ENCODE measurements at regions not wholly inside any gene's neighbourhood (a gene's known extent, or its start where the extent isn't known, plus 50 kb on each side); places are given as distances from the start of the nearest gene placed in this dataset.
"Not testable (repeated sequence)": the region's sequence is repeated elsewhere in the genome, so short reads cannot be mapped to it uniquely, and the experiment has no call there.

- no peak for DNase-seq (ENCODE audit: low spot score)
- in situ Hi-C loops (cut with MboI; ENCODE audit: low pct_unique_long_range_greater_than_20kb, low sequenced_read_pairs, unreplicated experiment): no loop called here
- TF ChIP-seq, protein P1, sequence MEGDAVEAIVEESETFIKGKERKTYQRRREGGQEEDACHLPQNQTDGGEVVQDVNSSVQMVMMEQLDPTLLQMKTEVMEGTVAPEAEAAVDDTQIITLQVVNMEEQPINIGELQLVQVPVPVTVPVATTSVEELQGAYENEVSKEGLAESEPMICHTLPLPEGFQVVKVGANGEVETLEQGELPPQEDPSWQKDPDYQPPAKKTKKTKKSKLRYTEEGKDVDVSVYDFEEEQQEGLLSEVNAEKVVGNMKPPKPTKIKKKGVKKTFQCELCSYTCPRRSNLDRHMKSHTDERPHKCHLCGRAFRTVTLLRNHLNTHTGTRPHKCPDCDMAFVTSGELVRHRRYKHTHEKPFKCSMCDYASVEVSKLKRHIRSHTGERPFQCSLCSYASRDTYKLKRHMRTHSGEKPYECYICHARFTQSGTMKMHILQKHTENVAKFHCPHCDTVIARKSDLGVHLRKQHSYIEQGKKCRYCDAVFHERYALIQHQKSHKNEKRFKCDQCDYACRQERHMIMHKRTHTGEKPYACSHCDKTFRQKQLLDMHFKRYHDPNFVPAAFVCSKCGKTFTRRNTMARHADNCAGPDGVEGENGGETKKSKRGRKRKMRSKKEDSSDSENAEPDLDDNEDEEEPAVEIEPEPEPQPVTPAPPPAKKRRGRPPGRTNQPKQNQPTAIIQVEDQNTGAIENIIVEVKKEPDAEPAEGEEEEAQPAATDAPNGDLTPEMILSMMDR (IDR thresholded peaks at IDR 0.05; ENCODE audit: extremely low read depth, insufficient read depth, missing control alignments): no peak
Observed at GRCh38 chr10:109735776-109736175, 187.5 kb downstream of the XPNPEP1 start.

DNA sequence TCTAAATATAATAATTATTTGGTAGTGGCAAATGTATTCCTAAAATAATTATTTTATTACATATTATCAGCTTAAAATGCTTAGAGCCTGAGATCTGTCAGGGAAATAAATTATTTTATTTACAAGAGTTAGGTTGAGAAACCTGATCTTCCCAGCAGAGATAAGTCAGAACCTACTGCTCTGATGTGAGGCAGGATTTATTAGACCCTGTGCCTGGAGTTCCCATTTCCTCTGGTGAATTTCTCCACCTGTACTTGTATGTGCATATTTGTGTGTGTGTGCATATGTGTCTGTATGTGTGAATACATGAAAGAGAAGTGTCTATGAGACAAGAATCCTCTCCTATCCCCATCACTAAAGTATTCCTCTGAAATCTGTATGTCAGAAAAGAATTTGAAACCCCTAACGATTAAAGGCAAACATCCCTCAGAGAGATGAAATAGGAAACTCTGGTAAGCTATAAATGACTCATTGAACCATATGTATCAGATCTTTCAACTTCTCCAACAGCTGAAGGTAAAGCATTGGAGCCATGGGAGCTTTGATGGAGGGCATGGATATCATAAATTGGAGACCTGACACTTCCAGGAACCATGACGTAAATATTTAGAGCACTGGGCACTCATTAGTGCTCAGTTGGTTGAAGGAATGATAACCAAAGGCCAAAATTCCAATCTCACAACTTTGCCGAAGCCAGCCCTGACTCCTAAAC is 190.9 kb downstream of the XPNPEP1 start:
- in situ Hi-C loops (cut with MboI; ENCODE audit: low pct_unique_long_range_greater_than_20kb, low sequenced_read_pairs, unreplicated experiment): no loop called here
- no peak for DNase-seq (ENCODE audit: low spot score)
- TF ChIP-seq, protein P1 (IDR thresholded peaks at IDR 0.05; ENCODE audit: extremely low read depth, insufficient read depth, missing control alignments): no peak

DNA sequence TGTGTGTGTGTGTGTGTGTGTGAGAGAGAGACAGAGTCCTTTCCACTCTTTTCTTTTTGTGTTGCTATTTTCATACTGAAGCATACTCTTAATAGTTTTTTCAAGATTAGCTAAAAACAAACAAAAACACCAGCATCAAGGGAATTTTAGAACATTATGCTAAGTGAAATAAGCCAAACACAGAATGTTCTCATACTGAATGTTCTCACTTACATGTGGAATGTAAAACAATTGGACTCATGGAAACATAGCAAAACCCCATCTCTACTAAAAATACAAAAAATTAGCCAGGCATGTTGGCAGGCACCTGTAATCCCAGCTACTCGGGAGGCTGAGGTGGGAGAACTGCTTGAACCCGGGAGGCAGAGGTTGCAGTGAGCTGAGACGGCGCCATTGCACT is 193.4 kb downstream of the XPNPEP1 start:
- in situ Hi-C loops (cut with MboI; ENCODE audit: low pct_unique_long_range_greater_than_20kb, low sequenced_read_pairs, unreplicated experiment); DNase-seq (ENCODE audit: low spot score): not testable (repeated sequence)

- in situ Hi-C loops (cut with MboI; ENCODE audit: low pct_unique_long_range_greater_than_20kb, low sequenced_read_pairs, unreplicated experiment): no loop called here
- TF ChIP-seq, protein P1 (IDR thresholded peaks at IDR 0.05; ENCODE audit: extremely low read depth, insufficient read depth, missing control alignments): no peak
- no peak for DNase-seq (ENCODE audit: low spot score)
Observed at GRCh38 chr10:109727436-109727835, 195.9 kb downstream of the XPNPEP1 start.

DNA sequence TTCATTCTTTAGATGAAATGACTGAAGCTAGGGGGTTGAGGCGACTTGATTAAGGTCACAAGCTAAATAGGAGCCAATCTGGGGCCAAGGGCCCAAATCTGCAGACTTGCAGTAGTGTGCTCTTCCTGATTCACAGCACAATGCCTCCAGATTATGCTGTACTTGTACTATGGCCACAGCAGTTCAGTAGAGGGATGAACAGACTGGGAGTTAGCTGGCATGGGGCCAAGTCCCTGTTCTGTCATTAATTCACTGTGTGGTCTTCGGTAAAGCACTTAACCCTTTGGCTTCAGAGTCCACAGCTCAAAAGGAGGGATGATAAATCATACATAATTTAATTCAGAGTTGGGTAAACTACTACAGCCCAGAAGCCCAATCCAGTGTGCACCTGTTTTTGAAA is 196.8 kb downstream of the XPNPEP1 start:
- in situ Hi-C loops (cut with MboI; ENCODE audit: low pct_unique_long_range_greater_than_20kb, low sequenced_read_pairs, unreplicated experiment): no loop called here
- TF ChIP-seq, protein P1 (IDR thresholded peaks at IDR 0.05; ENCODE audit: extremely low read depth, insufficient read depth, missing control alignments): no peak
- DNase-seq (ENCODE audit: low spot score): no peak

DNA sequence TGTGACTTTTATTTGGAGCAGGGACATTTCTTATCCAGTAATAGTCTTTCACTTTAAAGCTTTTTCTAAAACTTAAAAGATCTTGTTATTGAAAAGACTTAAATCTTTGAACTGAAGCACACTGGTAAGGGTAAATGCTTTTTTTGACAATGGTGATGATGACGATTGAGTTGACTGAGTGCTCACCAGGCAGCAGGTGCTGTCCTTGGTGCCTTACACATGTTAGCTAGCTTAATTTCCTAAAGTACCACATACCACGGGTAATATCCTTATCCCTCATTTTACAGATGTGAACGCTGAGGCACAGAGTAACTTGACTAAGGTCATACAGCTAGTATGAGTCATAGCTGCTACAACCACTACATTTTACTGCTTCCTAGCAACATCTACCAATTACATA is 200.0 kb downstream of the XPNPEP1 start:
- TF ChIP-seq, protein P1 (IDR thresholded peaks at IDR 0.05; ENCODE audit: extremely low read depth, insufficient read depth, missing control alignments): no peak
- in situ Hi-C loops (cut with MboI; ENCODE audit: low pct_unique_long_range_greater_than_20kb, low sequenced_read_pairs, unreplicated experiment): no loop called here
- DNase-seq (ENCODE audit: low spot score): no peak

GRCh38 chr10:109721453-109722064 is 201.8 kb downstream of the XPNPEP1 start:
- in situ Hi-C loops (cut with MboI; ENCODE audit: low pct_unique_long_range_greater_than_20kb, low sequenced_read_pairs, unreplicated experiment): no loop called here
- TF ChIP-seq, protein P1 (IDR thresholded peaks at IDR 0.05; ENCODE audit: extremely low read depth, insufficient read depth, missing control alignments): no peak
- no peak for DNase-seq (ENCODE audit: low spot score)
